Breast epithelium (tissue), 3 donors: ENCODE measurements at regions not wholly inside any gene's neighbourhood (a gene's known extent, or its start where the extent isn't known, plus 50 kb on each side); places are given as distances from the start of the nearest gene placed in this dataset.
"Not testable (repeated sequence)": the region's sequence is repeated elsewhere in the genome, so short reads cannot be mapped to it uniquely, and the experiment has no call there.

Experiments
- POLR2A ChIP-seq: fragments of 450-650 bp; IDR thresholded peaks from one replicate; pipeline ENCODE4 v1.6.1; 2016; ENCODE audit warnings: antibody characterized with exemption, mild to moderate bottlenecking, moderate library complexity
- POLR2AphosphoS5 ChIP-seq, 3 donors: sonication (generic); formaldehyde crosslinking; IDR thresholded peaks; one replicate each; pipeline ENCODE4 v1.6.1; 2017; ENCODE audit warnings: antibody characterized with exemption in 3 of 3
- TF ChIP-seq, protein P1 (sequence below), 3 donors: fragments of 450-650 bp; IDR thresholded peaks; one replicate each; pipeline ENCODE4 v1.5.1; 2016 to 2017; ENCODE audit warnings: antibody characterized with exemption in 3 of 3, mild to moderate bottlenecking in 3 of 3, moderate library complexity in 3 of 3

- TF ChIP-seq, protein P1, sequence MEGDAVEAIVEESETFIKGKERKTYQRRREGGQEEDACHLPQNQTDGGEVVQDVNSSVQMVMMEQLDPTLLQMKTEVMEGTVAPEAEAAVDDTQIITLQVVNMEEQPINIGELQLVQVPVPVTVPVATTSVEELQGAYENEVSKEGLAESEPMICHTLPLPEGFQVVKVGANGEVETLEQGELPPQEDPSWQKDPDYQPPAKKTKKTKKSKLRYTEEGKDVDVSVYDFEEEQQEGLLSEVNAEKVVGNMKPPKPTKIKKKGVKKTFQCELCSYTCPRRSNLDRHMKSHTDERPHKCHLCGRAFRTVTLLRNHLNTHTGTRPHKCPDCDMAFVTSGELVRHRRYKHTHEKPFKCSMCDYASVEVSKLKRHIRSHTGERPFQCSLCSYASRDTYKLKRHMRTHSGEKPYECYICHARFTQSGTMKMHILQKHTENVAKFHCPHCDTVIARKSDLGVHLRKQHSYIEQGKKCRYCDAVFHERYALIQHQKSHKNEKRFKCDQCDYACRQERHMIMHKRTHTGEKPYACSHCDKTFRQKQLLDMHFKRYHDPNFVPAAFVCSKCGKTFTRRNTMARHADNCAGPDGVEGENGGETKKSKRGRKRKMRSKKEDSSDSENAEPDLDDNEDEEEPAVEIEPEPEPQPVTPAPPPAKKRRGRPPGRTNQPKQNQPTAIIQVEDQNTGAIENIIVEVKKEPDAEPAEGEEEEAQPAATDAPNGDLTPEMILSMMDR (IDR thresholded peaks at IDR 0.05), result not testable (repeated sequence)
- TF ChIP-seq POLR2A; POLR2AphosphoS5 (IDR thresholded peaks at IDR 0.05): not testable (repeated sequence)
Measured at GRCh38 chr19:31537902-31538301, 188.7 kb upstream of the TSHZ3 start.
